PC-9 (cell line): ENCODE measurements at regions not wholly inside any gene's neighbourhood (a gene's known extent, or its start where the extent isn't known, plus 50 kb on each side); places are given as distances from the start of the nearest gene placed in this dataset.

Source experiments
- BruUV-seq: library from RNA; stranded (reverse); fragments of 400-500 nt; replicated peaks from 2 replicates; lab custom pipeline; 2021; lab: Mats Ljungman, UMichigan
- CTCF ChIA-PET: fragments of 300-600 bp; sonication (Branson Sonifier 250); formaldehyde crosslinking; loops from one replicate; lab custom pipeline; 2022; ENCODE audit warnings: antibody characterized with exemption; lab: Charles Lee
- POLR2A ChIA-PET: fragments of 300-600 bp; sonication (Branson Sonifier 250); formaldehyde crosslinking; loops from one replicate; lab custom pipeline; 2022; ENCODE audit warnings: antibody characterized with exemption; ENCODE audit not compliant: unreplicated experiment; lab: Charles Lee
- DNase-seq, 2 experiments: peaks; one replicate each; pipeline versions ENCODE4 v3.0.0 to v3.0.0-alpha.2; 2015 to 2022; ENCODE audit warnings: mixed read lengths in 1 of 2
- H2AFZ ChIP-seq: fragments of 200-600 bp; sonication (generic); 2 replicates; pipeline ENCODE4 v1.8.1; 2017; ENCODE audit warnings: antibody characterized with exemption
- H3F3A ChIP-seq: fragments of 200-600 bp; sonication (generic); 2 replicates; pipeline ENCODE4 v1.8.1; 2017; ENCODE audit warnings: antibody characterized with exemption, mild to moderate bottlenecking, low read depth; ENCODE audit not compliant: insufficient read depth
- H3K27ac ChIP-seq: fragments of 200-600 bp; sonication (generic); 2 replicates; pipeline ENCODE4 v1.6.1; 2016; ENCODE audit warnings: mixed run types
- H3K27me3 ChIP-seq: fragments of 200-600 bp; sonication (generic); 2 replicates; pipeline ENCODE4 v1.6.1; 2016; ENCODE audit warnings: low read depth, mixed run types; ENCODE audit not compliant: insufficient read depth
- H3K36me3 ChIP-seq: fragments of 200-600 bp; sonication (generic); 2 replicates; pipeline ENCODE4 v1.6.1; 2016; ENCODE audit warnings: low read depth, mixed run types
- H3K4me1 ChIP-seq: fragments of 200-600 bp; sonication (generic); replicated peaks from 2 replicates; pipeline ENCODE4 v1.6.1; 2016; ENCODE audit warnings: mixed run types; ENCODE audit not compliant: insufficient read depth
- H3K4me2 ChIP-seq: fragments of 200-600 bp; sonication (generic); 2 replicates; pipeline ENCODE4 v1.6.1; 2017; ENCODE audit warnings: mixed run types
- H3K4me3 ChIP-seq: fragments of 200-600 bp; sonication (generic); 2 replicates; pipeline ENCODE4 v1.6.1; 2016; ENCODE audit warnings: mixed run types
- H3K79me2 ChIP-seq: fragments of 200-600 bp; sonication (generic); 2 replicates; pipeline ENCODE4 v1.6.1; 2017; ENCODE audit warnings: low read depth, mixed run types
- H3K9me2 ChIP-seq: fragments of 200-600 bp; sonication (generic); 2 replicates; pipeline ENCODE4 v1.8.1; 2017; ENCODE audit warnings: mild to moderate bottlenecking; ENCODE audit not compliant: insufficient read depth
- H3K9me3 ChIP-seq: fragments of 200-600 bp; sonication (generic); 2 replicates; pipeline ENCODE4 v1.8.1; 2016; ENCODE audit warnings: low read depth; ENCODE audit not compliant: insufficient read depth
- H4K20me1 ChIP-seq: fragments of 200-600 bp; sonication (generic); 2 replicates; pipeline ENCODE4 v1.8.1; 2017; ENCODE audit not compliant: insufficient read depth
- EZH2 ChIP-seq: fragments of 200-600 bp; sonication (generic); IDR thresholded peaks from 2 replicates; pipeline ENCODE4 v1.8.0; 2017; ENCODE audit warnings: antibody characterized with exemption, low read depth
- intact Hi-C: fragments of 100-400 bp; cut with micrococcal nuclease; formaldehyde crosslinking; loops from one replicate; pipeline ENCODE4 v1.10.0; 2022; ENCODE audit not compliant: unreplicated experiment
- TF ChIP-seq, protein P1 (sequence below): fragments of 200-600 bp; sonication (generic); conservative IDR thresholded peaks from 2 replicates; pipeline ENCODE4 v1.6.1; 2017; ENCODE audit warnings: mixed run types, antibody characterized with exemption, mild to moderate bottlenecking, moderate library complexity

DNA sequence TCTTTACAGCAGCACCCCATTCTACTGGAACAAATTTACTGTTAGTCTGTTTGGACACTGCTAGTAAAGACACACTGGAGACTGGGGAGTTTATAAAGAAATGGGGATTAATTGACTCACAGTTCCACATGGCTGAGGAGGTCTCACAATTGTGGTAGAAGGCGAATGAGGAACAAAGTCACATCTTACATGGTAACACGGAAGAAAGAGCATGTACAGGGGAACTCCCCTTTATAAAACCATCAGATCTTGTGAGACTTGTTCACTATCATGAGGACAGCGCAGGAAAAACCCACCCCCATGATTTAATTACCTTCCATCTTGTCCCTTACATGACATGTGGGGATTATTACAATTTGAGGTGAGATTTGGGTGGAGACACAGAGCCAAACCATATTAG lies 1204.2 kb downstream of the SLITRK1 start:
- CTCF ChIA-PET: no interaction called here
- Histone ChIP-seq H3K4me1 (no peaks in the 10 kb centered on the region), H3K27ac (no peak overlapping the region), H4K20me1 (no peaks in the 10 kb centered on the region), H3K36me3 (no peaks in the 10 kb centered on the region), H3K9me2 (no peaks in the 10 kb centered on the region), H3K4me2 (no peak overlapping the region), H3K27me3 (no peaks in the 10 kb centered on the region), H3K79me2 (no peaks in the 10 kb centered on the region), H3K4me3 (no peak overlapping the region), H3F3A (no peaks in the 10 kb centered on the region), H3K9me3 (no peaks in the 10 kb centered on the region), H2AFZ (no peak overlapping the region)
- intact Hi-C loops: no loop called here
- no peak for DNase-seq
- no TSS peak for BruUV-seq
- TF ChIP-seq EZH2: no peak
- TF ChIP-seq, protein P1, sequence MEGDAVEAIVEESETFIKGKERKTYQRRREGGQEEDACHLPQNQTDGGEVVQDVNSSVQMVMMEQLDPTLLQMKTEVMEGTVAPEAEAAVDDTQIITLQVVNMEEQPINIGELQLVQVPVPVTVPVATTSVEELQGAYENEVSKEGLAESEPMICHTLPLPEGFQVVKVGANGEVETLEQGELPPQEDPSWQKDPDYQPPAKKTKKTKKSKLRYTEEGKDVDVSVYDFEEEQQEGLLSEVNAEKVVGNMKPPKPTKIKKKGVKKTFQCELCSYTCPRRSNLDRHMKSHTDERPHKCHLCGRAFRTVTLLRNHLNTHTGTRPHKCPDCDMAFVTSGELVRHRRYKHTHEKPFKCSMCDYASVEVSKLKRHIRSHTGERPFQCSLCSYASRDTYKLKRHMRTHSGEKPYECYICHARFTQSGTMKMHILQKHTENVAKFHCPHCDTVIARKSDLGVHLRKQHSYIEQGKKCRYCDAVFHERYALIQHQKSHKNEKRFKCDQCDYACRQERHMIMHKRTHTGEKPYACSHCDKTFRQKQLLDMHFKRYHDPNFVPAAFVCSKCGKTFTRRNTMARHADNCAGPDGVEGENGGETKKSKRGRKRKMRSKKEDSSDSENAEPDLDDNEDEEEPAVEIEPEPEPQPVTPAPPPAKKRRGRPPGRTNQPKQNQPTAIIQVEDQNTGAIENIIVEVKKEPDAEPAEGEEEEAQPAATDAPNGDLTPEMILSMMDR: no peak
- POLR2A ChIA-PET: no interaction called here

DNA sequence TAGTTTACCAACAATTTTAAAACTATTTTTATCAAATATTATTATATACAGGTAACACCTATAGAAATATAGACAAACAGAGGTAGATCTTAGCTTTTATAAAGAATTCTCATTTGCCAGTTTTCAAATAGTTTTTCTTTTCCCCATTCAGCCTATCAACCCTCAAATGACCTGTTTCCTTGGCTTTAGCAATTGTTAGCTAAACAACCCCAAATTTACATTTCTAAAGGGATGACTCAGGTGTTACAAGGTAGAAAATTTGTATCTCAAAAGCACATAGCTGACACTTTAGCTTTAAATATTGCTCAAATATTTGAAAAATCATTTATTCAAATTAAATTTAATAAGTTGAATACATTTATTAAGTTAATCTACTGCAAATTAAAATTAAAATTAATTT lies 1207.2 kb downstream of the SLITRK1 start:
- Histone ChIP-seq H3K79me2 (no peaks in the 10 kb centered on the region), H3K4me2 (no peak overlapping the region), H3K27me3 (no peaks in the 10 kb centered on the region), H3K36me3 (no peaks in the 10 kb centered on the region), H3K27ac (no peak overlapping the region), H3K9me2 (no peaks in the 10 kb centered on the region), H2AFZ (no peak overlapping the region), H3F3A (no peaks in the 10 kb centered on the region), H4K20me1 (no peaks in the 10 kb centered on the region), H3K9me3 (no peaks in the 10 kb centered on the region), H3K4me1 (no peaks in the 10 kb centered on the region), H3K4me3 (no peak overlapping the region)
- POLR2A ChIA-PET: no interaction called here
- CTCF ChIA-PET: no interaction called here
- BruUV-seq: no TSS peak
- intact Hi-C loops: no loop called here
- TF ChIP-seq, protein P1: no peak
- no peak for TF ChIP-seq EZH2
- DNase-seq: no peak

DNA sequence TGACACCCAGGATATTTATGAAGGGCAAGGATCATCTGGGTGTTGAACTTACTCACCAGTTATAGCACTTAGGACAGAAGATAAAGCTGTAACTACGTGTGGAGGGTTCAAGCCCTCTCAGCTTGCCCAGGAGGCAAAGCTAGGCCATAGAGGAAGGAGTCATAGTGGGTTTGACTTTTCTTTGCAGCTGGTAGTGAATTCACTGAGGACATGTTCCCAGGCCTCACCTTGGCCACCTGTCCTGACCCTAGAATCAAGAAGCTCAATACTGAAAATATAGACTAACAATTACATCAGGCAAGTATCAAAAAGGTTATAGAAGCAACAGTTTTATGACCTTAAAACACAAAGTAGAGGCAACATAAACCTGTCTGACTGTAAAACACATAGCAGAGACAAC lies 1207.7 kb downstream of the SLITRK1 start:
- CTCF ChIA-PET: no interaction called here
- Histone ChIP-seq H3K4me2 (no peak overlapping the region), H4K20me1 (no peaks in the 10 kb centered on the region), H3F3A (no peaks in the 10 kb centered on the region), H3K9me2 (no peaks in the 10 kb centered on the region), H3K27me3 (no peaks in the 10 kb centered on the region), H3K27ac (no peak overlapping the region), H3K4me1 (no peaks in the 10 kb centered on the region), H3K9me3 (no peaks in the 10 kb centered on the region), H3K4me3 (no peak overlapping the region), H3K36me3 (no peaks in the 10 kb centered on the region), H2AFZ (no peak overlapping the region), H3K79me2 (no peaks in the 10 kb centered on the region)
- TF ChIP-seq EZH2: no peak
- TF ChIP-seq, protein P1: no peak
- intact Hi-C loops: no loop called here
- BruUV-seq: no TSS peak
- POLR2A ChIA-PET: no interaction called here
- DNase-seq: no peak
